ENCODE measurements at regions not wholly inside any gene's neighbourhood (a gene's known extent, or its start where the extent isn't known, plus 50 kb on each side); places are given as distances from the start of the nearest gene placed in this dataset.

DNA sequence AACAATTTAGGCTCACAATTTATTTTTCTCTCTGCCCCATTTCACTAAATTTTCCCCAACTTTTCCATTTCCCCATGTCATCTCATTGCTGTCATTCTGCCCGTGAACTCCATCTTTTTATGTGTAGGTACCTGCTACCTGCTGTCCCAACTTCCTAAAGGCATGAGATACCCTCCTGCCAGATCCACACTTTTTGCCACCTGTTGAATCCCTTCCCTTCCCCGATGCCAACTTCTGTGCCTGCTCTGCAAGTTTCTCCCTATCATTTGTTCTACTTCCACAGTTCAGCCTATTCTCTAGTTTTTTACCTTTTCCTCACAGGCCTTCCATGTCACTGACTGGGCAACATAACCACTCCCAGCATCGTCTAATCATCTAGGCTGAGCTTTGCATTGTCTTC is 607.5 kb upstream of the KLF12 start (continued):
- TF ChIP-seq E2F4 (CRISPR knock-in tag; IDR thresholded peaks at IDR 0.05; ENCODE audit: low read depth), result no peak
- no peak for TF ChIP-seq CTBP1 (IDR thresholded peaks at IDR 0.05; ENCODE audit: borderline replicate concordance)
- no peak for TF ChIP-seq OTX1 (CRISPR knock-in tag; IDR thresholded peaks at IDR 0.05)
- TF ChIP-seq SIRT6 (IDR thresholded peaks at IDR 0.05; ENCODE audit: low read depth, low read length), result no peak
- TF ChIP-seq ZNF561 (CRISPR knock-in tag; conservative IDR thresholded peaks at IDR 0.05), result no peak
- no peak for TF ChIP-seq PYGO2 (tag; IDR thresholded peaks at IDR 0.05)
- no peak for TF ChIP-seq MTF1 (CRISPR knock-in tag; IDR thresholded peaks at IDR 0.05; ENCODE audit: borderline replicate concordance)
- TF ChIP-seq ARID2 (IDR thresholded peaks at IDR 0.05), result no peak
- no peak for TF ChIP-seq GMEB1 (CRISPR knock-in tag; IDR thresholded peaks at IDR 0.05)
- no peak for TF ChIP-seq EP300 (IDR thresholded peaks at IDR 0.05; ENCODE audit: low read length)

Measured in K562 (cell line).